ENCODE measurements at regions not wholly inside any gene's neighbourhood (a gene's known extent, or its start where the extent isn't known, plus 50 kb on each side); places are given as distances from the start of the nearest gene placed in this dataset.

- no peaks in the 10 kb centered on the region for H3K9me3 ChIP-seq
- H3K36me3 ChIP-seq, result no peaks in the 10 kb centered on the region
- intact Hi-C loops (cut with DNase I), result no loop called here
- H3K4me3 ChIP-seq, result no peak overlapping the region
- no peak for TF ChIP-seq CTCF (IDR thresholded peaks at IDR 0.05)
- no peaks in the 10 kb centered on the region for H3K4me1 ChIP-seq
- ATAC-seq, result no peak
- H3K27ac ChIP-seq, result no peak overlapping the region
- no peak for DNase-seq
- no peaks in the 10 kb centered on the region for H3K27me3 ChIP-seq (ENCODE audit: low read depth)
These were observed 198.5 kb downstream of the ADGRG6 start for GRCh38 chr6:142500250-142500786.

DNA sequence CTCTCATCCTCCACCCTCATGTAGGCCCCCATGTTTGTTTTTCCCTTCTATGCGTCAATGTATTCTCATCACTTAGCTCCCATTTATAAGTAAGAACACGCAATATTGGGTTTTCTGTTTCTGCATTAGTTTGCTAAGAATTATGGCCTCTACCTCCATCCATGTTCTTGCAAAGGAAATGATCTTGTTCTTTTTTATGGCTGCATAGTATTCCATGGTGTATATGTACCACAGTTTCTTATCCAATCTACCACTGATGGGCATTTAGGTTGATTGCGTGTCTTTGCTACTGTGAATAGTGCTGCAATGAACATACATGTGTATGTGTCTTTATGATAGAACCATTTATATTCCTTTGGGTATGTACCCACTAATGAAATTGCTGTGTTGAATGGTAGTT is 200.0 kb downstream of the ADGRG6 start:
- Histone ChIP-seq H3K27me3 (ENCODE audit: low read depth) (no peaks in the 10 kb centered on the region), H3K4me3 (no peak overlapping the region), H3K4me1 (no peaks in the 10 kb centered on the region), H3K27ac (no peak overlapping the region), H3K9me3 (no peaks in the 10 kb centered on the region), H3K36me3 (no peaks in the 10 kb centered on the region)
- intact Hi-C loops (cut with DNase I), result no loop called here
- no peak for ATAC-seq
- no peak for DNase-seq
- no peak for TF ChIP-seq CTCF (IDR thresholded peaks at IDR 0.05)

- ATAC-seq (peak in 1 of 2 donors; percentile 42), DNase-seq (no peak)
- H3K27ac ChIP-seq, result no peak overlapping the region
- no peak overlapping the region for H3K4me3 ChIP-seq
- intact Hi-C loops (cut with DNase I), result no loop called here
- H3K4me1 ChIP-seq, result no peaks in the 10 kb centered on the region
- no peak for TF ChIP-seq CTCF (IDR thresholded peaks at IDR 0.05)
- no peaks in the 10 kb centered on the region for H3K9me3 ChIP-seq
- H3K36me3 ChIP-seq, result no peaks in the 10 kb centered on the region
- no peaks in the 10 kb centered on the region for H3K27me3 ChIP-seq (ENCODE audit: low read depth)
These were observed 205.3 kb downstream of the ADGRG6 start for GRCh38 chr6:142507065-142507464.

DNA sequence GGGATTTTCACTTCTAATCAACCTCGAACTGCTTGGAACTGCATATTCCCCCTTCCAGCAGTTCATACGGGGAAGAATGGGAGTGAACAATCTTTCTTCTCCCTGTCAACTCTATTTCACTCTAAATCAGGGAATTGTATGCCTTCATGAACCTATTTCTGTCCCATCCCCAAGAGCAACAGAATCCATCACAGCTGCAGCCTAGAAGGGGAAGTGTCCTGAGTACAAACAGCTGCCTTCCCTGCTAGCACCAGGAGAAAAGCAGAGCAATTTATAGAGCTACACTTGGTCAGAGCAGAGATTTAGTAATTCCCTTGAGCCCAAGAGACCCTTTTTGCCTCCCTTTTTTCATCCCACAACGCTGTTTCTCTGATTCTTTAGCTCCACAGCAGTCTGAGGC is 208.4 kb downstream of the ADGRG6 start:
- ATAC-seq (no peak), DNase-seq (no peak)
- no peak overlapping the region for H3K27ac ChIP-seq
- H3K36me3 ChIP-seq, result no peaks in the 10 kb centered on the region
- intact Hi-C loops (cut with DNase I), result no loop called here
- TF ChIP-seq CTCF (IDR thresholded peaks at IDR 0.05), result no peak
- no peak overlapping the region for H3K4me3 ChIP-seq
- H3K4me1 ChIP-seq, result no peaks in the 10 kb centered on the region
- no peaks in the 10 kb centered on the region for H3K27me3 ChIP-seq (ENCODE audit: low read depth)
- no peaks in the 10 kb centered on the region for H3K9me3 ChIP-seq

DNA sequence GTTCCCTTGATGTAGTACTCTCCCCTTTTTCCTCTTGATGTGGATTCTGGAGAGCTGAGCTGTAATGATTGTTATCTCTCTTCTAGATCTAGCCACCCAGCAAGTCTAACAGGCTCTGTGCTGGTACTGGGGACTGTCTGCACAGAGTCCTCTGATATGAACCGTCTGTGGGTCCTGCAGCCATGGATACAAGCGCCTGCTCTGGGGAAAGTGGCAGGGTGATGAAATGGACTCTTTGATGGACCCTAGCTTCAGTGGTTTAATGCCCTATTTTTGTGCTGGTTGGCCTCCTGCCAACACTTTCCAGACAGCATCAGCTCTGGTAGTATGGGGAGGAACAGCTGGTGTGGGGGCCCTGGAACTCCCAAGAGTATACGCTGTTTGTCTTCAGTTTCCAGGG is 216.3 kb downstream of the ADGRG6 start:
- Histone ChIP-seq H3K36me3 (no peaks in the 10 kb centered on the region), H3K4me3 (no peak overlapping the region), H3K4me1 (peaks cover 7% of the 10 kb centered on the region), H3K27ac (no peak overlapping the region), H3K9me3 (no peaks in the 10 kb centered on the region), H3K27me3 (ENCODE audit: low read depth) (no peaks in the 10 kb centered on the region)
- intact Hi-C loops (cut with DNase I), result no loop called here
- ATAC-seq, result no peak
- DNase-seq, result no peak
- TF ChIP-seq CTCF (IDR thresholded peaks at IDR 0.05), result no peak

DNA sequence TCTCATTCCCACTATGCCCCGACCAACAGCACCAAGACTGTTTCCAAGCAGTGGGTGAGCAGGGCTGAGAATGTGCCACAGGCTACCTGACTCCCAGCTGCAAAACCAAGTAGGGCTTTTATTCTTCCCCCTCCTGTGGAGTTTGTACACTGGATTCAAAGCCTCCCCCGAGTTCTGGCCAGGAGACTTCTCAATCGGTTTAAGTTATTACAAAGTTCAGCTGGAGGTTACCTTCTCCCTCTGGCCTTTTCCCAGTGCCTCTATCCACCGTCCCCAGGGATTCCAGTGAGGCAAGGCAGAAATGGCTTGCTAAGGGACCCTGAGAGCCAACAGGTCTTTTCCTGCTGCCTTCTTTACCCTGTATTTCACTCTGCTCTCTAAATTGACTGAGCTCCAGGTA is 217.0 kb downstream of the ADGRG6 start:
- intact Hi-C loops (cut with DNase I), result no loop called here
- peaks cover 11% of the 10 kb centered on the region for H3K4me1 ChIP-seq
- H3K4me3 ChIP-seq, result no peak overlapping the region
- H3K36me3 ChIP-seq, result no peaks in the 10 kb centered on the region
- TF ChIP-seq CTCF (IDR thresholded peaks at IDR 0.05), result no peak
- DNase-seq (no peak), ATAC-seq (no peak)
- H3K27me3 ChIP-seq (ENCODE audit: low read depth), result no peaks in the 10 kb centered on the region
- H3K27ac ChIP-seq, result no peak overlapping the region
- no peaks in the 10 kb centered on the region for H3K9me3 ChIP-seq

Data from lower lobe of right lung (tissue), 2 donors.